ENCODE measurements at regions not wholly inside any gene's neighbourhood (a gene's known extent, or its start where the extent isn't known, plus 50 kb on each side); places are given as distances from the start of the nearest gene placed in this dataset.

DNA sequence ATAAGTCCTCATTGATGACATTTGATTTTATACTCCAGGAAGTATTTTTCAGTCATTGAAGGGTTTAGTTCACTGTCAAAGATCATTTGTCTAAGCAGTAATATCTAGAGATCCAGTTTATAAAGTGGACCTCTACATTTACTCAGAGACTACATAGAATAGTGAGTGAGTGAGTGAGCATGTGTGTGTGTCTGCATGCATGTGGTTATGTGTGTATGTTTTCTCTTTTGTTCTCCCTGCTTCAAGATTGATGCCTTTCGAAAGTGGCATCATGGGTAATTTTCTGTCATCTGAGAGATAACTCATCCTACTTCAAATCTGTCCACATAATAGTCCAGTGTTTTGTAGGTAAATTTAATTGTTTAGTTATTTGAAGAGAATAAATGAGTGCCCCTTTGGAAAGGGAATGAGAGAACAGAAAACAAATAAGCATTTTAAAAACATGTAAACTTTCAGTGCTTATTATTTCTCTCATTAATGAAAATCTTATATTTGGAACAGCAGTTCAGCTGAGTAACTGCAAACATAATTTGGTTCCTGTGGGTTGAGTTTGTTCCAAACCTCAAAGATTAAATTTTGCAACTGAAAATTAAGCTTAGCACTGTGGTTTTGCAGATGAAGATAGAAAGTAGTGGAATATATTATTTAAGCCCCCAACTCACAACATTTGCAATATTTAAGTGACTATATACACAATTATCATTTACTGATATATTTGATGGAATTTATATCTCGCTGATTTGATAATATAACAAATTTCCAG lies 1295.1 kb upstream of the C9orf72 start:
- no peak for TF ChIP-seq CTCF (IDR thresholded peaks at IDR 0.05)

DNA sequence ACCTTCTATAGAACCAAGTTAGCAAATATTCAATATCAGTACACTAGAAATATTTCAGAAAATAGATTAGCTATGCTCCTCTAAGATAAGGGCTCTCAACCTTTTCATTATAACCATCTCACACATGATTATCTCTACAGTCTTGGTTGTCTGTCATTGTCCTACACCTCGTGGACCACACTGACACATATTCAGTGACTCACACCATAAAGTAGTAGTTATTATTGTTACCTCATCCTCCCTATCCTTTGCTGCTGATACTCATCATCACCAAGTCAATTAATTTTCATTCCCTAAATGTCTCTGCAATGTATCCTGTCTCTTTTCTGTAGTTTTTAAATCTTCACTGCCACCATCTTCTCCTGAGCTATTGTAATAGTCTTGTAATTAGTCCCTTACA lies 1309.2 kb upstream of the C9orf72 start:
- TF ChIP-seq CTCF (IDR thresholded peaks at IDR 0.05) = no peak

GRCh38 chr9:28883234-28883633 lies 1310.0 kb upstream of the C9orf72 start:
- TF ChIP-seq CTCF (IDR thresholded peaks at IDR 0.05) = no peak

GRCh38 chr9:28887188-28887884 lies 1314.1 kb upstream of the C9orf72 start:
- TF ChIP-seq CTCF (IDR thresholded peaks at IDR 0.05) = no peak

DNA sequence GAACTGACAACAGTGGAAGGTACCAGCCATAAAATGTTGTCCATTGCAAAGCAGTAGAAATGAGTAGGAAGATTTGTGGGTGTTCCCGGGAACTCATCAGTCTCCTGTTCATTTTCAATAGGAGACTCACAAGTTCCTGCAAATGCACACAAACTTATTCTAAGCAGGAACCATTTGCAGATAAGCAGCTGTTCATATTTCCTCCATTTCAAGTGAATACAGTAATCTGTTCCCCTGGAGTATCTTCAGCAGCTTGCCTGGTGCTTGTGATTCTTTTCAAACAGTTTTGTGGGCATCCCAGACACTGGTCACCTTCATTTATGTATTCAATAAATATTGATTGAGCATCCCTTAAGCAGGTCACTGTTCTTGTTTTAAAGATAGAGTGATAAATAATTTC lies 1315.5 kb upstream of the C9orf72 start:
- TF ChIP-seq CTCF (IDR thresholded peaks at IDR 0.05) = no peak

DNA sequence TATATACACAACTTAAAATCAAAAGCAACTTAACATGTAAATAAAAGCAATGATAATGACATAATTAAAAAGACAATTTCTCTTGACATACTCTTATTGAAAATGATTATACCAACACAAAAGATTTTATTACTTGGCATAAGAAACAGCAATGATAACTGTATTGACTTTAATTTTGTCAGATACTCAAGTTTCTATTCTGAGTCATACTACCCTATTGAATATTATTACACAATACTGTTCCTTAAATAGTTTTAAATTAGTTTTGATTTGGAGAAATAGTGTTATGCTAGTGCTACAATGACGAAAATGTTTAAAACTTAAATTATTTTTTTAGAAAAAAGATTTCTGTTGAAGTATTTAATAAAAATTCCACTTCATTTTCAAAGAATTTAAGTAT lies 1319.3 kb upstream of the C9orf72 start:
- TF ChIP-seq CTCF (IDR thresholded peaks at IDR 0.05) = no peak

DNA sequence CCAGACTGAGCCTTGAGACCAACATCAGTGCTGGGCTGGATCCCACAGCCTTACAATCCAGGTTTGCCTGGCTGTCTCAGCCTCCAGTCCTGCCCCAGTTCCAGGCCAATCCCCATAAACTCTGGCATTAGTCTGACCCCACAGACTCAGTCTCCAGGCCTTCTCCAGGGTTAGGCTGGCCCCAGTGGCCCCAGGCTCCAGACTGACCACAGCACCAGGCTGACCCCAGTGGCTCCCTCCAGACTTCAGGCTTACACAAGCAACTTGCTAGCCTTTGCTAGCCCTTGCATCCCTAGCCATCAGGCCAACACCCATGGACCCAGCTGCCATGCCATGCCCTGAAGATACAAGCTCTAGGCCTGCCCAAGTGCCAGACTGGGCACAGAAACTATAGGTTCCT lies 1326.0 kb upstream of the C9orf72 start:
- no peak for TF ChIP-seq CTCF (IDR thresholded peaks at IDR 0.05)
